ENCODE measurements at regions not wholly inside any gene's neighbourhood (a gene's known extent, or its start where the extent isn't known, plus 50 kb on each side); places are given as distances from the start of the nearest gene placed in this dataset.

DNA sequence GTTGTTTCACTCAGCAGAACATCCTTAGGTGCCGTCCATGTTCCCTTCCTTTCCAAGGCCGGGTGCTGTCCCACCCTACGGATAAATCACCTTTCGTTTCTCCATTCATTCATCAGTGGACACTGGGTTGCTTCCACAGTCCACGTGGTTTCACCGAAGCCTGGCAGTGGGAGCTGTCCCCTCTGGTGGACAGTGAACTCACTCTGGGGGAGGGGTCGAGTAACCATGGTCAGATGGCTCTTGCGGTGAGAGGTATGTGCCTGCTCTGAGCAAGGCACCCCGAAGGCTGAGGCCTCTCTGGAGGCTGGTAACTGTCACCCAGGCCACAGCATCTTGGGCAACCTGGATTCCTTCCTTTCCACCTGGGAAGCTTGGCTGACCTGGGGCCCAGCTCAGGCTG is 61.5 kb upstream of the TWIST2 start:
- in situ Hi-C loops (cut with MboI; ENCODE audit: low pct_unique_long_range_greater_than_20kb, low sequenced_read_pairs, unreplicated experiment), result loop anchor here (25.0 kb wide), 1 partner anchor 424 kb away; no protein-coding TSS in a partner anchor
- TF ChIP-seq, protein P1, sequence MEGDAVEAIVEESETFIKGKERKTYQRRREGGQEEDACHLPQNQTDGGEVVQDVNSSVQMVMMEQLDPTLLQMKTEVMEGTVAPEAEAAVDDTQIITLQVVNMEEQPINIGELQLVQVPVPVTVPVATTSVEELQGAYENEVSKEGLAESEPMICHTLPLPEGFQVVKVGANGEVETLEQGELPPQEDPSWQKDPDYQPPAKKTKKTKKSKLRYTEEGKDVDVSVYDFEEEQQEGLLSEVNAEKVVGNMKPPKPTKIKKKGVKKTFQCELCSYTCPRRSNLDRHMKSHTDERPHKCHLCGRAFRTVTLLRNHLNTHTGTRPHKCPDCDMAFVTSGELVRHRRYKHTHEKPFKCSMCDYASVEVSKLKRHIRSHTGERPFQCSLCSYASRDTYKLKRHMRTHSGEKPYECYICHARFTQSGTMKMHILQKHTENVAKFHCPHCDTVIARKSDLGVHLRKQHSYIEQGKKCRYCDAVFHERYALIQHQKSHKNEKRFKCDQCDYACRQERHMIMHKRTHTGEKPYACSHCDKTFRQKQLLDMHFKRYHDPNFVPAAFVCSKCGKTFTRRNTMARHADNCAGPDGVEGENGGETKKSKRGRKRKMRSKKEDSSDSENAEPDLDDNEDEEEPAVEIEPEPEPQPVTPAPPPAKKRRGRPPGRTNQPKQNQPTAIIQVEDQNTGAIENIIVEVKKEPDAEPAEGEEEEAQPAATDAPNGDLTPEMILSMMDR (IDR thresholded peaks at IDR 0.05; ENCODE audit: extremely low read depth, insufficient read depth, missing control alignments), result no peak
- DNase-seq (ENCODE audit: low spot score), result no peak

DNA sequence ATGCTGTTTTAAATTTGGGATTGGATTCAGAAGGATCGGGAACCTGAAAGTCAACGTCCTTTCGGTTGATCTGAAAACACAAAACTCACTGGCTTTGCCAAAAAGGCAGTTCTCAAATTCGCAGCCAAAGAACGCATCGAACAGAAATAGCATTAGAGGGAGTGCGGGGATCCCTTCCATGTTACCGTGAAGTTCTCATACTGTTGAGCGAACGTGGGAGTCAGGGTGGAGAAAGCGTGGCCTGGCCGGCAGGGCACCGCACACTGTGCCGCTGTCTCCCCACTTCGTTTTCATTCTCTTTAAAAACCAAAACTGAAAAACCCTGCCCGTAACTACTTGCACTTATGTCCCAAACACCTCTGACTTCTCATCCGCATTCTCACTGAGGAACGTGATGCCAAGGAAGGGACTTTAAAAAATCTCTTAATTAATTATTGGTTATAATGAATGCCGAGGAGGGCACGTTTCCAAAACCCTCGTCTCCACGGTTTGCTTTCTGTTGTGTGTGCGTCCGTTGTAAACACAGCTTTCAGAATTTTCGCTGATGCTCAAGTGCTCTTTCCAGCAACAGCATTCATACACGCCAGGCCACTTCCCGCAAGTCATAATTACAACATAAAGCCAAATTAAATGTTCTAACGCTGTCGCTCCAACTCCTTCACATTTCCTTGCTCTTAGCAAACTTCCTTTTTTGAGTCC is 60.9 kb upstream of the TWIST2 start:
- in situ Hi-C loops (cut with MboI; ENCODE audit: low pct_unique_long_range_greater_than_20kb, low sequenced_read_pairs, unreplicated experiment), result loop anchor here (25.0 kb wide), 1 partner anchor 425 kb away; no protein-coding TSS in a partner anchor
- TF ChIP-seq, protein P1 (IDR thresholded peaks at IDR 0.05; ENCODE audit: extremely low read depth, insufficient read depth, missing control alignments), result no peak
- DNase-seq (ENCODE audit: low spot score), result no peak

- DNase-seq (ENCODE audit: low spot score), result no peak
- TF ChIP-seq, protein P1 (IDR thresholded peaks at IDR 0.05; ENCODE audit: extremely low read depth, insufficient read depth, missing control alignments), result no peak
- in situ Hi-C loops (cut with MboI; ENCODE audit: low pct_unique_long_range_greater_than_20kb, low sequenced_read_pairs, unreplicated experiment), result loop anchor here (25.0 kb wide), 1 partner anchor 425 kb away; no protein-coding TSS in a partner anchor
Measured at GRCh38 chr2:238787501-238787900, 60.4 kb upstream of the TWIST2 start.

- in situ Hi-C loops (cut with MboI; ENCODE audit: low pct_unique_long_range_greater_than_20kb, low sequenced_read_pairs, unreplicated experiment), result loop anchor here (25.0 kb wide), 1 partner anchor 427 kb away; no protein-coding TSS in a partner anchor
- TF ChIP-seq, protein P1 (IDR thresholded peaks at IDR 0.05; ENCODE audit: extremely low read depth, insufficient read depth, missing control alignments), result no peak
- DNase-seq (ENCODE audit: low spot score), result no peak
Measured at GRCh38 chr2:238789317-238789806, 58.5 kb upstream of the TWIST2 start.

DNA sequence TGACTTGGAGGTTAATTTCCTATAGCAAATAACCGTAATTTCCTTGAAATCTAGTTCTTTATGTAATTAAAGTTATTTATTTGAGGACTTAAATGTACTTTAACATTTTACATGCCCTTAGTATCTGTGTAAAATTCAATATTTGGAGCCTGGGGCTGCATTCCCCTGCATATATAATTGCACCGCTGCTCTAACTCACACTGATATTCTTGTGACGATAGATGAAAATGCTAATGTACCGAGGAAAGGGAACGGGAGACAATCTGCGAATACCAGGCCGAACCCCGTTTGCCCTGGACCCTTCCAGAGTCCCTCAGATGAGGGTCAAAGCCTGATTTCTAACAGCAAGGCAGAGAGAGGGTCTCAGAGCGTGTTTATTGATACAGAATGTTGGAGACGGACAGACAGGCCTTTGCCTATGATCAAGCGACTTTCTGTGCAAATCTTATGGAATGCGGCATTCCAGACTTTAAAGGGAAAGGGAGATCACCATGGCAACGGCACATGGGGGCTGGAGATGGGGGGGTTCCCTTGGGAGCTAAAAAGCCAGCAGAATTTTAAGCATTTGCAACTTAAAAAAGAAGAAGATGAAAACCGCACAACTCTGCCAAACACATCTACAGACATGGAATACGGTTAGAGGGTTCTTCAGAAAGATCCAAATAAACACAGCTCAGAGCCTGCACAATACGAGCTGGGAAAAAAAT is 57.6 kb upstream of the TWIST2 start:
- TF ChIP-seq, protein P1 (IDR thresholded peaks at IDR 0.05; ENCODE audit: extremely low read depth, insufficient read depth, missing control alignments), result no peak
- in situ Hi-C loops (cut with MboI; ENCODE audit: low pct_unique_long_range_greater_than_20kb, low sequenced_read_pairs, unreplicated experiment), result loop anchor here (25.0 kb wide), 1 partner anchor 428 kb away; no protein-coding TSS in a partner anchor
- no peak for DNase-seq (ENCODE audit: low spot score)

GRCh38 chr2:238790833-238791230 is 57.1 kb upstream of the TWIST2 start:
- DNase-seq (ENCODE audit: low spot score), result no peak
- in situ Hi-C loops (cut with MboI; ENCODE audit: low pct_unique_long_range_greater_than_20kb, low sequenced_read_pairs, unreplicated experiment), result loop anchor here (25.0 kb wide), 1 partner anchor 429 kb away; no protein-coding TSS in a partner anchor
- TF ChIP-seq, protein P1 (IDR thresholded peaks at IDR 0.05; ENCODE audit: extremely low read depth, insufficient read depth, missing control alignments), result no peak
